Caco-2 (cell line): ENCODE measurements at regions not wholly inside any gene's neighbourhood (a gene's known extent, or its start where the extent isn't known, plus 50 kb on each side); places are given as distances from the start of the nearest gene placed in this dataset.
"Not testable (repeated sequence)": the region's sequence is repeated elsewhere in the genome, so short reads cannot be mapped to it uniquely, and the experiment has no call there.

Experiments
- BruUV-seq: library from RNA; stranded (reverse); fragments of 400-500 nt; replicated peaks from 2 replicates; lab custom pipeline; 2021; lab: Mats Ljungman, UMichigan
- CTCF ChIA-PET: fragments of 300-600 bp; sonication (Branson Sonifier 250); formaldehyde crosslinking; loops from one replicate; lab custom pipeline; 2022; ENCODE audit warnings: antibody characterized with exemption; lab: Charles Lee
- POLR2A ChIA-PET: fragments of 300-600 bp; sonication (Branson Sonifier 250); formaldehyde crosslinking; loops from one replicate; lab custom pipeline; 2022; ENCODE audit warnings: antibody characterized with exemption; lab: Charles Lee
- DNase-seq, 2 experiments: peaks; one replicate each; pipeline versions ENCODE4 v3.0.0 to v3.0.0-alpha.2; 2020 to 2022
- H3K27me3 ChIP-seq: replicated peaks from 2 replicates; pipeline ENCODE4 v1.6.0; 2011; ENCODE audit warnings: low read length; ENCODE audit not compliant: control insufficient read depth, insufficient read depth
- H3K36me3 ChIP-seq: 2 replicates; pipeline ENCODE4 v1.5.1; 2011; ENCODE audit warnings: low read length; ENCODE audit not compliant: control insufficient read depth, insufficient read depth
- H3K4me1 ChIP-seq: fragments of 250-450 bp; sonication (Bioruptor Pico); 2 replicates; pipeline ENCODE4 v1.5.1; 2020; ENCODE audit warnings: mild to moderate bottlenecking
- H3K4me3 ChIP-seq: 2 replicates; pipeline ENCODE4 v1.5.1; 2011; ENCODE audit warnings: low read depth, mild to moderate bottlenecking, control low read depth, low read length
- H3K9me3 ChIP-seq: fragments of 250-450 bp; sonication (Bioruptor Pico); 2 replicates; pipeline ENCODE4 v1.5.1; 2020; ENCODE audit warnings: mild to moderate bottlenecking, moderate library complexity
- H3K27ac Mint-ChIP-seq: one replicate; pipeline ENCODE4 v1.8.0; 2022; ENCODE audit warnings: mixed read lengths; ENCODE audit not compliant: unreplicated experiment
- H3K27me3 Mint-ChIP-seq: one replicate; pipeline ENCODE4 v1.8.0; 2022; ENCODE audit warnings: mixed read lengths; ENCODE audit not compliant: insufficient read depth, unreplicated experiment
- H3K36me3 Mint-ChIP-seq: one replicate; pipeline ENCODE4 v1.8.0; 2022; ENCODE audit warnings: mild to moderate bottlenecking, mixed read lengths; ENCODE audit not compliant: insufficient read depth, unreplicated experiment
- H3K4me1 Mint-ChIP-seq: one replicate; pipeline ENCODE4 v1.8.0; 2022; ENCODE audit warnings: low read depth, mixed read lengths; ENCODE audit not compliant: unreplicated experiment
- H3K4me3 Mint-ChIP-seq: one replicate; pipeline ENCODE4 v1.8.0; 2022; ENCODE audit warnings: mild to moderate bottlenecking, moderate library complexity, mixed read lengths; ENCODE audit not compliant: unreplicated experiment
- H3K9me3 Mint-ChIP-seq: one replicate; pipeline ENCODE4 v1.8.0; 2022; ENCODE audit warnings: mixed read lengths; ENCODE audit not compliant: unreplicated experiment
- intact Hi-C: fragments of 100-400 bp; cut with micrococcal nuclease; formaldehyde crosslinking; loops from one replicate; pipeline ENCODE4 v1.10.0; 2022; ENCODE audit not compliant: unreplicated experiment
- TF ChIP-seq, protein P1 (sequence below), 2 experiments: fragments of 200-600 bp in 1 of 2; IDR thresholded peaks; 1 replicate in 1 of 2; 2 replicates in 1 of 2; pipeline versions ENCODE4 v1.5.1 to v1.8.0; 2011 to 2022; ENCODE audit warnings: antibody characterized with exemption in 1 of 2, control low read depth in 1 of 2, inconsistent platforms in 1 of 2, low read depth in 1 of 2, low read length in 1 of 2, mild to moderate bottlenecking in 1 of 2, moderate library complexity in 1 of 2; ENCODE audit not compliant: insufficient read depth in 1 of 2, severe bottlenecking in 1 of 2, unreplicated experiment in 1 of 2

DNA sequence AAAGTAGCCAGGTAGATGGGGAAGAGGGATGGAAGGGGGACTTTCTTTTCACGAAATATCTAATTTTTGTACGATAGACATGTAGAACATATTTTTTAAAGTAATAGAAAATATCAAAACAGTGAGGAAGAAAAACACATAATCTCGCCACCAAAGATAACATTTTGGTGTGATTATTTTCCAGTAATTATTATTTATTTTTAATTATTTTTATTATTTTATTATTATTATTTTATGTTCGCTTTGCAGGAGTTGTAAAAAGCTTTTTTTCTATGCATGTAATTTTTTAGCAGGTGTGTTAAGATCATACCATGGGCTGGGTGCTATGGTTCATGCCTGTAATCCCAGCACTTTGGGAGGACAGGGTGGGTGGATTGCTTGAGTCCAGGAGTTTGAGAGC is 85.6 kb upstream of the CCND2 start:
- ChIA-PET POLR2A (no interaction called here), CTCF (no interaction called here)
- H3K36me3 Mint-ChIP-seq = no peaks in the 10 kb centered on the region

GRCh38 chr12:4187315-4187714 is 86.2 kb upstream of the CCND2 start:
- H3K4me1 ChIP-seq, intact Hi-C loops, BruUV-seq, H3K9me3 Mint-ChIP-seq, H3K4me3 ChIP-seq, POLR2A ChIA-PET, CTCF ChIA-PET, H3K36me3 Mint-ChIP-seq, H3K4me1 Mint-ChIP-seq, DNase-seq, H3K4me3 Mint-ChIP-seq, H3K27ac Mint-ChIP-seq, H3K27me3 ChIP-seq, H3K9me3 ChIP-seq, H3K36me3 ChIP-seq: not testable (repeated sequence)
- peaks cover 37% of the 10 kb centered on the region for H3K27me3 Mint-ChIP-seq

More for the DNA sequence above, 85.6 kb upstream of the CCND2 start:
- TF ChIP-seq, protein P1, sequence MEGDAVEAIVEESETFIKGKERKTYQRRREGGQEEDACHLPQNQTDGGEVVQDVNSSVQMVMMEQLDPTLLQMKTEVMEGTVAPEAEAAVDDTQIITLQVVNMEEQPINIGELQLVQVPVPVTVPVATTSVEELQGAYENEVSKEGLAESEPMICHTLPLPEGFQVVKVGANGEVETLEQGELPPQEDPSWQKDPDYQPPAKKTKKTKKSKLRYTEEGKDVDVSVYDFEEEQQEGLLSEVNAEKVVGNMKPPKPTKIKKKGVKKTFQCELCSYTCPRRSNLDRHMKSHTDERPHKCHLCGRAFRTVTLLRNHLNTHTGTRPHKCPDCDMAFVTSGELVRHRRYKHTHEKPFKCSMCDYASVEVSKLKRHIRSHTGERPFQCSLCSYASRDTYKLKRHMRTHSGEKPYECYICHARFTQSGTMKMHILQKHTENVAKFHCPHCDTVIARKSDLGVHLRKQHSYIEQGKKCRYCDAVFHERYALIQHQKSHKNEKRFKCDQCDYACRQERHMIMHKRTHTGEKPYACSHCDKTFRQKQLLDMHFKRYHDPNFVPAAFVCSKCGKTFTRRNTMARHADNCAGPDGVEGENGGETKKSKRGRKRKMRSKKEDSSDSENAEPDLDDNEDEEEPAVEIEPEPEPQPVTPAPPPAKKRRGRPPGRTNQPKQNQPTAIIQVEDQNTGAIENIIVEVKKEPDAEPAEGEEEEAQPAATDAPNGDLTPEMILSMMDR (IDR thresholded peaks at IDR 0.05; ENCODE audit: insufficient read depth in 1 of 2, low read depth in 1 of 2, low read length in 1 of 2, severe bottlenecking in 1 of 2, unreplicated experiment in 1 of 2) = no peak
- H3K4me3 ChIP-seq = no peak overlapping the region
- no peaks in the 10 kb centered on the region for H3K4me1 ChIP-seq
- no peak for DNase-seq
- H3K27me3 ChIP-seq = no peaks in the 10 kb centered on the region
- H3K27me3 Mint-ChIP-seq = peaks cover 33% of the 10 kb centered on the region
- H3K9me3 Mint-ChIP-seq = no peaks in the 10 kb centered on the region
- intact Hi-C loops = no loop called here
- no peak overlapping the region for H3K27ac Mint-ChIP-seq
- H3K36me3 ChIP-seq = no peaks in the 10 kb centered on the region
- no peaks in the 10 kb centered on the region for H3K4me1 Mint-ChIP-seq
- no peak overlapping the region for H3K4me3 Mint-ChIP-seq
- no peaks in the 10 kb centered on the region for H3K9me3 ChIP-seq
- no TSS peak for BruUV-seq

GRCh38 chr12:4178424-4179170 is 95.0 kb upstream of the CCND2 start:
- no peak overlapping the region for H3K4me3 Mint-ChIP-seq
- H3K36me3 ChIP-seq = no peaks in the 10 kb centered on the region
- intact Hi-C loops = no loop called here
- ChIA-PET CTCF (interaction anchor here (0.6 kb wide), 1 partner anchor 295 kb away, joined by 6 read pairs; no protein-coding TSS in a partner anchor), POLR2A (no interaction called here)
- TF ChIP-seq, protein P1 (IDR thresholded peaks at IDR 0.05; ENCODE audit: insufficient read depth in 1 of 2, low read depth in 1 of 2, low read length in 1 of 2, severe bottlenecking in 1 of 2, unreplicated experiment in 1 of 2) = no peak
- no peak for DNase-seq
- H3K4me3 ChIP-seq = no peak overlapping the region
- no peak overlapping the region for H3K27ac Mint-ChIP-seq
- H3K4me1 Mint-ChIP-seq = no peaks in the 10 kb centered on the region
- H3K27me3 Mint-ChIP-seq = peaks cover 31% of the 10 kb centered on the region
- H3K36me3 Mint-ChIP-seq = no peaks in the 10 kb centered on the region
- no peaks in the 10 kb centered on the region for H3K4me1 ChIP-seq
- no peaks in the 10 kb centered on the region for H3K27me3 ChIP-seq
- H3K9me3 Mint-ChIP-seq = peaks cover 9% of the 10 kb centered on the region
- H3K9me3 ChIP-seq = no peaks in the 10 kb centered on the region
- no TSS peak for BruUV-seq
